ENCODE measurements at regions not wholly inside any gene's neighbourhood (a gene's known extent, or its start where the extent isn't known, plus 50 kb on each side); places are given as distances from the start of the nearest gene placed in this dataset.
"Not testable (repeated sequence)": the region's sequence is repeated elsewhere in the genome, so short reads cannot be mapped to it uniquely, and the experiment has no call there.

DNA sequence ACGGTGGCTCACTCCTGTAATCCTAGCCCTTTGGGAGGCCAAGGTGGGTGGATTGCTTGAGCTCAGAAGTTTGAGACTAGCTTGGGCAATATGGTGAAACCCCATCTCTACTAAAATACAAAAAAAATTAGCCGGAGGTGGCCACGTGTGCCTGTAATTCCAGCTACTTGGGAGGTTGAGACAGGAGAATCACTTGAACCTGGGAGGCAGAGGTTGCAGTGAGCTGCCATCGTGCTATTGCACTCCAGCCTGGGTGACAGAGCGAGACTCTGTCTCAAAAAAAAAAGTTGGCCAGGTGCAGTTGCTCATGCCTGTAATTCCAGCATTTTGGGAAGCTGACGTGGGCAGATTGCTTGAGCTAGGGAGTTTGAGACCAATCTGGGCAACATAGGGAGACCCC is 79.2 kb upstream of the CLINT1 start:
- H3K9me3 Mint-ChIP-seq, result peaks cover 11% of the 10 kb centered on the region
- not testable (repeated sequence) for DNase-seq, H3K27ac Mint-ChIP-seq, H3K4me3 Mint-ChIP-seq, H3K4me1 Mint-ChIP-seq, H3K27me3 Mint-ChIP-seq, H3K36me3 Mint-ChIP-seq

DNA sequence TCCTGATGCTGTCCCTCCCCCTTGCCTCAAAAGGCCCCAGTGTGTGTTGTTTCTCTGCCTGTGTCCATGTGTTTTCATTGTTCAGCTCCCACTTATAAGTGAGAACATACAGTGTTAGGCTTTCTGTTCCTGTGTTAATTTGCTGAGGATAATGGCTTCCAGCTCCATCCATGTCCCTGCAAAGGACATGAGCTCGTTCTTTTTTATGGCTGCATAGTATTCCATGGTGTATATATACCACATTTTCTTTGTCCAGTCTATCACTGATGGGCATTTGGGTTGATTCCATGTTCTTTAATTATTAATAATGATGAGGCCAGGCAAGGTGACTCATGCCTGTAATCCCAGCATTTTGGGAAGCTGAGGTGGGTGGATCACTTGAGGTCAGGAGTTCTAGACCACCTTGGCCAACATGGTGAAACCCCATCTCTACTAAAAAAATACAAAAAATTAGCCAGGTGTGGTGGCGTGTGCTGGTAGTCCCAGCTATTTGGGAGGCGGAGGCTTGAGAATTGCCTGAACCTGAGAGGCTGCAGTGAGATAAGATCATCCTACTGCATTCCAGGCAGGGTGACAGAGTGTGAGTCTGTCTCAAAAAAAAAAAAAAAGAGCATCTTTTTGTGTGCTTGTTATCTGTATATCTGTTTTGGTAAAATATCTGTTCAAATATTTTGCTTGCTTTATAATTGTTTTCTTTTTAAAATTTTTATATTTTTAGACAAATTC is 78.0 kb upstream of the CLINT1 start:
- H3K4me1 Mint-ChIP-seq, H3K27ac Mint-ChIP-seq, H3K27me3 Mint-ChIP-seq, DNase-seq, H3K4me3 Mint-ChIP-seq, H3K36me3 Mint-ChIP-seq: not testable (repeated sequence)
- peaks cover 11% of the 10 kb centered on the region for H3K9me3 Mint-ChIP-seq

DNA sequence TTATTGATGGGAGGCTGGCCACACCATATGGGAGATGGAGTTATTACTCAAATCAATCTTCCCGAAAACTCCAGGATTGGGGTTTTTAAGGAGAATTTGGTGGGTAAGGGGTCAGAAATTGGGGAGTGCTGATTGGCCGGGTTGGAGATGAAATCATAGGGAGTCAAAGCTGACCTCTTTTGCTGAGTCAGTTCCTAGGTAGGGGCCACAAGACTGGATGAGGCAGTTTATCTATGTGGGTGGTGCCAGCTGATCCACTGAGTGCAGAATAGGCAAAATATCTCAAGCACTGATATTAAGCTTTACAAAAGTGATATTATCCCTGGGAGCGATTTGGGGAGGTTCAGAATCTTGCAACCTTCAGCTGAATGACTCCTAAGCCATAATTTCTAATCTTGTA is 75.7 kb upstream of the CLINT1 start:
- Mint-ChIP-seq H3K9me3 (peaks cover 11% of the 10 kb centered on the region), H3K36me3 (no peaks in the 10 kb centered on the region), H3K4me1 (no peaks in the 10 kb centered on the region), H3K4me3 (no peak overlapping the region), H3K27me3 (no peaks in the 10 kb centered on the region), H3K27ac (no peak overlapping the region)
- DNase-seq, result no peak

DNA sequence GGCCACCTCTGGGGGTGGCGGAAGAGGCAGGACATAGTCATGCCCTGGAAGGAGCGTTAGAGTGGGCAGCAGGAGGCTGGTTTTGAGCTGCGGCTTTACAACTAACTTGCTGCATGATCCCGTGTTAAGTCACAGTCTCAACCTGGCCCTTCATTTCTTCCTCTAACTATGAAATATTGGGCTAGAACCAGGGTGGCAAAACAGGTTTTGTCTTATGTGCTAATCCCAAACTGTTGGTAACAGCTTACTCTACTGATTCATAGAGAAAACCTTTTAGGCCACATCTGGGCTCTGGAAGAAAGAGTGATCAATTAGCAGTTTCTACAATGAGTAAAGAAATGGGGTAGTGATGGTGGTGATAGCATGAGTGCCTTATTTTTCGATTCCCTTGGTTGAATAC is 74.1 kb upstream of the CLINT1 start:
- no peak for DNase-seq
- H3K4me1 Mint-ChIP-seq, result no peaks in the 10 kb centered on the region
- H3K36me3 Mint-ChIP-seq, result no peaks in the 10 kb centered on the region

DNA sequence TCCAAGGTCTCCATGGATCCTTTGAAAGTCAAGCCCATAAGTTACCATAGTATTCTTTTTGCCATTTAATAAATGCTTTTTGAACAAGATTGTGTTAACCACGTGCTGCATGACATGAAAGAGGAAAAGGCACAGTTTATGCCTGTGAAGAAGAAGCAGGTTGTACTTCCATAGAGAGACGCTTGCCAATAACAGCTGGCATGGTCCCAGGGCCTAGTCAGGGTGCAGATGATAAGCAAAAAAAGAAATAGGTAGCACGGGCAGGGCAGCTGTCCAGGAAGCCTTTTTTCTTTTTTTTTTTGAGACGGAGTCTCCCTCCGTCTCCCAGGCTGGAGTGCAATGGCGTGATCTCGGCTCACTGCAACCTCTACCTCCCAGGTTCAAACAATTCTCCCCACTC is 71.8 kb upstream of the CLINT1 start:
- Mint-ChIP-seq H3K4me1 (no peaks in the 10 kb centered on the region), H3K27ac (no peak overlapping the region), H3K4me3 (no peak overlapping the region), H3K36me3 (no peaks in the 10 kb centered on the region), H3K27me3 (no peaks in the 10 kb centered on the region), H3K9me3 (peaks cover 9% of the 10 kb centered on the region)
- DNase-seq, result no peak

More for the DNA sequence above, 74.1 kb upstream of the CLINT1 start:
- Mint-ChIP-seq H3K27me3 (no peaks in the 10 kb centered on the region), H3K9me3 (peaks cover 11% of the 10 kb centered on the region), H3K27ac (no peak overlapping the region), H3K4me3 (no peak overlapping the region)

DNA sequence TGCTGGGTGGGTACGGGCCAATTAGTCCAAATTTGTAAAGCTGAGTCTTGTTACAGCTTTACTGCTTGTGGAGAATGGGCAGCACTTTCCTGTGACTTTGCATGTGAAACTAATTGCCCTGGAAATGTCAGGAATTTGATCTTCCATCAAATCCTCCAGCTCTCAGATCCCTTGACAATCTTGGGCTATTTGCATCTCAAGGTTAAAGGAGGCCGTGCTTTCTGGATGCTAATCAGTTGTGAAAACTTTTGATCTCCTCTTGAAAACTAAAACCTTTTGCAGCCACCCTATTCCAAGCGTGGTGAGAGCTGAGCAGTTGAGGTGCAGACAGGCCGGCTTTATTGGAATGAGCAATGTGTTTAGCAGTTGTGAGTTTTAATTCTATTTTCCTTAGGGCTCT is 68.0 kb upstream of the CLINT1 start:
- H3K4me3 Mint-ChIP-seq, result no peak overlapping the region
- H3K27ac Mint-ChIP-seq, result no peak overlapping the region
- H3K36me3 Mint-ChIP-seq, result no peaks in the 10 kb centered on the region
- no peaks in the 10 kb centered on the region for H3K9me3 Mint-ChIP-seq
- H3K27me3 Mint-ChIP-seq, result no peaks in the 10 kb centered on the region
- no peak for DNase-seq
- H3K4me1 Mint-ChIP-seq, result peaks cover 4% of the 10 kb centered on the region

DNA sequence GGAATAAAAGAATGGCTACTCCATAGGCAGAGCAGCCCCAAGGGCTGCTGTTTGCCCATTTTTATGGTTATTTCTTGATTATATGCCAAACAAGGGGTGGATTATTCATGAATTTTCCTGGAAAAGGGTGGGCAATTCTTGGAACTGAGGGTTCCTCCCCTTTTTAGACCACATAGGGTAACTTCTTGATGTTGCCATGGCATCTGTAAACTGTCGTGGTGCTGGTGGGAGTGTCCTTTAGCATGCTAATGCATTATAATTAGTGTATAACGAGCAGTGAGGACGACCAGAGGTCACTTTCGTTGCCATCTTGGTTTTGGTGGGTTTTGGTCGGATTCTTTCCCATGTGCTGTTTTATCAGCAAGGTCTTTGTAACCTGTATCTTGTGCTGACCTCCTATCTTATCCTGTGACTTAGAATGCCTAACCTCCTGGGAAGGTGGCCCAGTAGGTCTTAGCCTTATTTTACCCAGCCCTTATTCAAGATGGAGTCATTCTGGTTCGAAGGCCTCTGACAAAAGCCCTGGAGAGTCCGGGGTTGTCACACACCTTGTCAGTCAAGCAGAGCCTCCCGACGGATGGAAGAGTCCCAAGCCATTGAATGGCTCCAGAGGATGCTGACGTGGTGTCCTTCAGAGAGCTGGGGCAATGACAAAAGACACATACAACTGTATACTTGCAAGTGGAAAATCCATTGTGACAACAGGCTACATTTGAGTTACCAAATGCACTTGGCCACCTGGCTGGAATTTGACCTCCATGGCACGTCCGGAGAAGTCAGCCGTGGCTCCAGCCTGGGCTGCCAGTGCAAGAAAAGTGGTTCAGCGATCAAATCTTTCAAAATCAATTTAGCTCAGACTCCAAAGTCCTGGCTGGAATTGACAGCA is 67.1 kb upstream of the CLINT1 start:
- no peak overlapping the region for H3K4me3 Mint-ChIP-seq
- no peaks in the 10 kb centered on the region for H3K9me3 Mint-ChIP-seq
- peaks cover 4% of the 10 kb centered on the region for H3K4me1 Mint-ChIP-seq
- H3K36me3 Mint-ChIP-seq, result no peaks in the 10 kb centered on the region
- no peak overlapping the region for H3K27ac Mint-ChIP-seq
- no peaks in the 10 kb centered on the region for H3K27me3 Mint-ChIP-seq
- no peak for DNase-seq

DNA sequence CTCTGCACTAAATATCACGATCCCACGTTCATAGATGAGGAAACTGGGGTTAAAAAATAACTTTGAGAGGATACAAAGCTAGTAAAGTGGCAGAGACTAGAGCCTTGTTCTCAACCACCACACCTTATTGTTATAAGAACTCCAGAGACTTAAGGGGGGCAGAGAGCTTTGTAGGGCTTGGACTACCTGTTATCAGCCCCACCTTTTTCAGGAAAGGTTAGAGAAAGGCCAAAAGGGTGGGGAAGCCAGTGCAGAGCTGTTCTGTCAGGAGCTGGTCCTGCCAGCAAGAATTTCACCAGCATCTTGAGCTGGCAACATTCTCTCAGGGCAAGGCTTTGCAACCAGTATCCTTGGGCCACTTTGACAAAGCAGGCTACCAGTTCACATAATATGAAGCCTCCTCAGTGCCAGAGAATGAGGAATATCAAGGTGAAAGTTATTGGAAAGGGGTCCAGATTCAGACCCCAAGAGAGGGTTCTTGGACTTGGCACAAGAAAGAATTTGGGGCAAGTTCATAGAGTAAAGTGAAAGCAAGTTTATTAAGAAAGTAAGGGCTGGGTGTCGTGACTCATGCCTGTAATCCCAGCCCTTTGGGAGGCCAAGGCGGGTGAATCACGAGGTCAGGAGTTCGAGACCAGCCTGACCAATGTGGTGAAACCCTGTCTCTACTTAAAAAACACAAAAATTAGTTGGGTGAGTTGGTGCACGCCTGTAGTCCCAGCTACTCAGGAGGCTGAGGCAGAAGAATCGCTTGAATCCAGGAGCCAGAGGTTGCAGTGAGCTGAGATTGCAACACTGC is 66.2 kb upstream of the CLINT1 start:
- no peaks in the 10 kb centered on the region for H3K9me3 Mint-ChIP-seq
- no peak overlapping the region for H3K27ac Mint-ChIP-seq
- no peaks in the 10 kb centered on the region for H3K36me3 Mint-ChIP-seq
- H3K27me3 Mint-ChIP-seq, result no peaks in the 10 kb centered on the region
- H3K4me3 Mint-ChIP-seq, result no peak overlapping the region
- H3K4me1 Mint-ChIP-seq, result peaks cover 4% of the 10 kb centered on the region
- no peak for DNase-seq

DNA sequence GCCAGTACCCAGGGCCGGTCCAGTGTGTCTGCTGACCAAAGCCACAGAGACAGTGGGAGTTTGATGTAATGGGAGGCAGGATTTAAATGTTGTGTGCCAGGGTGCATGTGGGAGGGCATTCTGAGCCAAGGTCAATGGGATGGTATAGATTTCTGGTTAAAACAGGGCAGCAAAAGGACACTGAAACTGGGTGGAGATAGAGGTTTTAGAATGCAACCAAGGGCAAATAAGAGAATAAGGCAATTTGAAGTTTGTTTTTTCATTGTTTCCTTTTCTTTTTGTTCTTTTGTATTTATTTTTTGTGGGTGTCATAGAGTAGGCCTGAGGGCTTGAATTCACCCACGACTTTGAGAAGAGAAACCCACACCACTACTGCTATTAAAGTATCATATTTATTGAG is 65.5 kb upstream of the CLINT1 start:
- no peak overlapping the region for H3K4me3 Mint-ChIP-seq
- H3K36me3 Mint-ChIP-seq, result no peaks in the 10 kb centered on the region
- no peak overlapping the region for H3K27ac Mint-ChIP-seq
- H3K4me1 Mint-ChIP-seq, result peaks cover 10% of the 10 kb centered on the region
- H3K9me3 Mint-ChIP-seq, result no peaks in the 10 kb centered on the region
- no peak for DNase-seq
- H3K27me3 Mint-ChIP-seq, result no peaks in the 10 kb centered on the region

DNA sequence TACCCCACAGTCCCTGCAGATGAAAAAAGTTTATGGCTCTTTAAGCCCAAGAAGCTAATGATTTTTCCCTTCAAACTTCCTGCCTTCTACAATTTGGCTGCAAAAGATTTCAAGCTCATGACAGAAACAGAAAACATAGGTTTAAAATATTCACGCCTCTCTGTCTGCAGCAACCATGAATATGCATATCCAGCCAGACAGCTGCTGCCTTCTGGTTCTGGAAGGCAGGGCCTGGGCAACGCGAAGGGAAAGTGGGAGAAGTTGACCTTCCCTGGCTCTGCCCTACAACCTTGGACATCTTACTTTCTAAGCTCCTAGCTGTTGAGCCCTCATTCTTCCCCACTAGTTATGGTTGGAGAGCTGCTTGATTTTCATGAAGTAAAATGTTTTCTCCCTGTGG is 64.8 kb upstream of the CLINT1 start:
- Mint-ChIP-seq H3K27ac (no peak overlapping the region), H3K9me3 (no peaks in the 10 kb centered on the region), H3K27me3 (no peaks in the 10 kb centered on the region), H3K4me3 (no peak overlapping the region), H3K36me3 (no peaks in the 10 kb centered on the region), H3K4me1 (peaks cover 17% of the 10 kb centered on the region)
- no peak for DNase-seq

DNA sequence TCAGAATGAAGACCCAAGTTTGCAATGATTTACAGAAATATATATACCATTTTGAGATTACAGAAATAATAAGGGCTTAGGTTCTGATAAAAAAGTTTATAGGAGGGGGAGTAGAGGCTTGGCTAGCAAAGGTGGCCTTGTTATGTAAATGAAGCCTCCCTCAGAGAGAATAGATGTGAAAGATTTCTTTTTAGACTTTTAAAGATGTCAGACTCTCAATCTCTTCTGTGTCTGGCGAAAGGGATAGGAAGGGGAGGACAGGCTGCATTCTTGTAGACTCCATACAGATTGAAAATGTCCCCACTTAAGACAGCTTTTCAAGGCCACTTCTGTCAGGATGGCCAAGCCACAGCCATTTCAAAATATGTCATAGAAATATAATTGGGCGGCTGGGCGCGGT is 63.1 kb upstream of the CLINT1 start:
- H3K27me3 Mint-ChIP-seq, result no peaks in the 10 kb centered on the region
- H3K4me1 Mint-ChIP-seq, result peaks cover 29% of the 10 kb centered on the region
- DNase-seq, result no peak
- no peaks in the 10 kb centered on the region for H3K9me3 Mint-ChIP-seq
- H3K36me3 Mint-ChIP-seq, result no peaks in the 10 kb centered on the region
- H3K27ac Mint-ChIP-seq, result no peak overlapping the region
- H3K4me3 Mint-ChIP-seq, result no peak overlapping the region

DNA sequence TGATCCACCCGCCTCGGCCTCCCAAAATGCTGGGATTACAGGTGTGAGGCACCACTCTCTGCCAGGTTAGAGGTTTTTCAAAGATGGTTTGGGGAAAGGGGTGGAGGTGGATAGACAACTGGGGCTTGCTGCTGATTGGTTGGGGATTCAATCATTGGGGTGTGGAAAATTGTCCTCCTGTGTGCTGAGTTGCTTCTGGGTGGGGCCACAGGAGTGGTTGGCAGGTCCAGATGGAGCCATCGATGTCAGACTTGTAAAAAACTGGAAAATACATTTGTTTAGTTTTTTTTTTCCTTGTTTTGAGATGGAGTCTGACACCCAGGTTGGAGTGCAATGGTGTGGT is 61.9 kb upstream of the CLINT1 start:
- Mint-ChIP-seq H3K4me3 (no peak overlapping the region), H3K4me1 (peaks cover 29% of the 10 kb centered on the region), H3K27ac (no peak overlapping the region), H3K27me3 (no peaks in the 10 kb centered on the region), H3K36me3 (no peaks in the 10 kb centered on the region), H3K9me3 (no peaks in the 10 kb centered on the region)
- DNase-seq, result no peak

DNA sequence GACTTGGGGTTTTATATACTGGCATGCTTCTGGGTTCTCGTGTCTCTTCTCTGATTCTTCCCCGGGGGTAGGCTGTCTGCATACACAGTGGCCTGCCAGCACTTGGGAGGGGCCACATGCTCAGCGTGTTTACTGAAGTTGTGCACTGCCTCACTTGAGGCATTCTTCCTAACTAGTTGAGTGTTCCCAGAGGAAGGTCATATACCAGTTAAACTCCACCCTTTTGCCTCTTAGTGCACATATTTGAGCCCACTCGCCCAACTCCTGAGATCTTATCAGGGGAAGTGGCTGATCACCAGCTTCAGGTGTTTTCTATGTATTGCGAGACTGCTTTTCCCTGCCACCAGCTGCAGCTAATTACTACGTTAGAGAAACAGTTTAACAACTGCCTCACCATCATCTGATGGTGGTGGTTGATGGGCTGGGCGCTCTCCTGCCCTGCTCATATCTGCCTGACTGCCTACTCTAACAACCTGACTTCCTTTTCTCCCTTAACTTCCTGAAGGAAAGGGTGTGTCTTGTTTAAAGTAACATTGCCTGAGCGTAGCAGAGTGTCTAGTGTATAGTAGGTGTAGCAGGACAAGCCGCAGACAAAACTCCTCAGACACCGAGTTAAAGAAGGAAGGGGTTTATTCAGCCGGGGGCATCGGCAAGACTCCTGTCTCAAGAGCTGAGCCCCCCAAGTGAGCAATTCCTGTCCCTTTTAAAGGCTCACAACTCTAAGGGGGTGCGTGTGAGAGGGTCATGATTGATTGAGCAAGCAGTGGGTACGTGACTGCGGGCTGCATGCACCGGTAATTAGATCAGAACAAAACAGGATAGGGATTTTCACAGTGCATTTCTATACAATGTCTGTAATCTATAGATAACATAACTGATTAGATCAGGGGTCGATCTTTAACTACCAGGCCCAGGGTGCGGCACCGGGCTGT is 60.1 kb upstream of the CLINT1 start:
- Mint-ChIP-seq H3K4me1 (peaks cover 25% of the 10 kb centered on the region), H3K4me3 (peak overlapping the region; percentile 57), H3K9me3 (no peaks in the 10 kb centered on the region), H3K27ac (no peak overlapping the region), H3K36me3 (no peaks in the 10 kb centered on the region), H3K27me3 (no peaks in the 10 kb centered on the region)
- DNase-seq, result no peak

DNA sequence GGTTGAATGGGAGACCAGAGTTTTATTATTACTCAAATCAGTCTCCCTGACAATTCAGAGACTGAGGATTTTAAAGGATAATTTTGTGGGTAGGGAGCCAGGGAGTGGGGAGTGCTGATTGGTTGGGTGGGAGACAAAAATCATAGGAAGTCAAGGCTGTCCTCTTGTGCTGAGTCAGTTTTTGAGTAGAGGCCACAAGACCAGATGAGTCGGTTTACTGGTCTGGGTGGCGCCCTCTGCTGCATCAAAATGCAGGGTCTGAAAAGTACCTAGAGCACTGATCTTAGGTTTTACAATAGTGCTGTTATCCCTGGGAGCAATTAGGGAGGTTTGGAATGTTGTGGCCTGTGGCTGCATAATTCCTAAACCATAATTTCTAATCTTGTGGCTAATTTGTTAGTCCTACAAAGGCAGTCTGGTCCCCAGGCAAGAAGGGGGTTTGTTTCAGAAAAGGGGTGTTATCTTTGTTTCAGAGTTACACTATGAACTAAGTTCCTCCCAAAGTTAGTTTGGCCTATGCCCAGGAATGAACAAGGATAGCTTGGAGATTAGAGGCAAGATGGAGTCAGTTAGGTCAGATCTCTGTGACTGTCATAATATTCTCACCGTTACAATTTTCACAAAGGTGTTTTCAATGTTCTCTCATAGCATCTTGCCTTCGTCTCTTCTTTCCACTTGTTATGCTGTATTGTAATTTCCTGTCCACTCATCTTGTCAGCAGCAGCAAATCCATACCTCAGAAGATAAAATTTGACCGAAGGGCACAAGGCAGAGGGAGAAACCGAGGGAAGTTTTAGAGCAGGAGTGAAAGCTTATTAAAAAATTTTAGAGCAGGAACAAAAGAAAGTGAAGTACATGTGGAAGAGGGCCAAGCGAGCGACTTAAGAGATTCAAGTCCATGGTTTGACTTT is 59.2 kb upstream of the CLINT1 start:
- Mint-ChIP-seq H3K4me3 (no peak overlapping the region), H3K27me3 (no peaks in the 10 kb centered on the region), H3K36me3 (no peaks in the 10 kb centered on the region), H3K9me3 (no peaks in the 10 kb centered on the region), H3K27ac (no peak overlapping the region), H3K4me1 (peaks cover 25% of the 10 kb centered on the region)
- peak; percentile 51 for DNase-seq
